ENCODE measurements at regions not wholly inside any gene's neighbourhood (a gene's known extent, or its start where the extent isn't known, plus 50 kb on each side); places are given as distances from the start of the nearest gene placed in this dataset.
A peak's percentile ranks its signal among the peaks of the same experiment; 100 is the strongest.

DNA sequence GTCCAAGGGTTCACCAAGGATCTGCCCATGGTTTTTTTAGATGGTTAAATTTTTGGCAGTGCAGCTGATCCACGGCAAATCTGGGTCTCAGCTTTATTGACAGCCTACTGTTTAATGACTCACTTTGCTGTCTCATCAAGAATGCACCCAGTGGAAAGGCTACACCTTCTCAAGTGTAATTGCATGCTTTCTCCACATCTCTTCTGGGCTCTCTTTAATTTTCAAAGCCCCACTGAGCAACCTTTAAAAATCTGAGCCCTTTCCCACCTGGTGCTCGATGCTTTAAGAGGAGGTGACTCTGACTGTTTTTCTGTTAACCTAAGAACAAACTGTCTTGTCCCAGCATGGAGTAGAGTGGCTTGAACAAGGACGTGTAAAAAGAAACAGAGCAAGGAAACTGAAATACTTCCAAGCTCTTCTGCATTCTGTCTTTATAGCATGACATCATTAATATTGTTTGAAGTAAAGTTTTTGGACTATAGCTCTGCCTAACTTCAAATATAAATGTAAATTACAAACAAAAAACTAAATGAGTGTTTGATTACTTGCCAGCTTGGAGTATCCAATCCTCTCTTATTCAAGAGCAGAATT lies 214.2 kb upstream of the KRR1 start:
- DNase-seq (no peak), ATAC-seq (ENCODE audit: poor library complexity) (no peak)
- intact Hi-C loops (cut with DNase I) = no loop called here

DNA sequence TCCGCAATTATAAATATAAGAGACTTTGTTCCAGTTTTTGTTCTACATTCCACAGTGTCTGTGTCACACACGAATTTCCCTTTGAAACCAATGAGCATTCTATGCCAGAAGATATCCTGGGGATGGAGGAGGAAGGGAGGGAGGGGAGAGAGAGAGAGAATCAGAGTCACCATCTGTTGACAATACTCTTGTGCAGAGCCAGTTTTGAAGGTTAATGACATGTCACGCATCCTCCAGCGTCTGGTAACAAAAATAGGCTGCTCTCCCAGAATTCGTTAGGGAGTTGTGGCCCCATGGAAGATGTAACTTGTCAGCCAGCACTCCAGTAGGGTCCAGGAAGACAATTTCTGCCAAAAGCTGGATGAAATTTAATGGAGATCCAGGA lies 213.5 kb upstream of the KRR1 start:
- DNase-seq = no peak
- intact Hi-C loops (cut with DNase I) = no loop called here
- ATAC-seq (ENCODE audit: poor library complexity) = peak; percentile 84

DNA sequence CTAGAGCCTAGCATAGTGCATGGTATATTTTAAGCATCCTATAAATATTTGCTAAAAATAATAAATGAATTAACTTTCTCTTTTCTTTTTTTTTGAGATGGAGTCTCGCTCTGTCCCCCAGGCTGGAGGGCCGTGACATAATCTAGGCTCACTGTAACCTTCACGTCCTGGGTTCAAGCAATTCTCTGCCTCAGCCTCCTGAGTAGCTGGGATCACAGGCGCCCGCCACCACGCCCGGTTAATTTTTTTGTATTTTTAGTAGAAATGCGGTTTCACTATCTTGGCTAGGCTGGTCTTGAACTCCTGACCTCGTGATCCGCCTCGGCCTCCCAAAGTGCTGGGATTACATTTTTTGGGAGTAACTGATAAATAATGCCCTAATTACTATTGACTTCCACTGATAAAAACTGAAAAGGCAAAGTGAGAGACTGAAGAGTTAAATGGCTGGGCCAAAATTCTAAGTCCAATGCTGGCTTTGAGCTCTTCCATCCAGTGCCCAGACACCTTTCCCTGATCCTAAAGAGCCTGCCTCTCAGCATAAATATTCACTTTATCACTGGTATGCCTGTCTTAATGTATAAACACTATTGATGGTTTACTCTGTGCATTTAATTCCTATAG lies 213.0 kb upstream of the KRR1 start:
- DNase-seq = peak; percentile 34
- ATAC-seq (ENCODE audit: poor library complexity) = no peak
- intact Hi-C loops (cut with DNase I) = no loop called here

DNA sequence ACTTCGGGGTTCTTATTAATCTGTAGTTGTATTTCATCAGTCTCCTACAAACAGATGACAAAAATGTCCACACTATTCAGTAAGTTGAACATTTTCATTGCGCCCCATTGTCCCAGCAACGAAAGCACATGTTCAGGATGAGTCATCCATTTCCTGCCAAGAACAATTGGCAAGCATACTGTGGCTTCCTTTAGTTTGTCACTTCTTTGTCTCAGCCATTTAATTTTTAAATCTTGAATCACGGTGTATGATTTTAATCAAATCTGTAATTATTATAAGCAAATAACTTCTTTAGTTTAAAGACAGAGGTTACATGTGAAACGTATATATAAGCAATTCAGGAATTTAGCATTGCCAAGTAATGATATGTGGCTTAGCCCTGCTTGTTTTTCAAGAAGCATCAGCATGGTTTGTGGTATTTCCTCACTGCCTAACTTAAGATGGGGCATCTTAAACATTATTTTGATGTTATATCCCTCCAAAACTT lies 211.3 kb upstream of the KRR1 start:
- intact Hi-C loops (cut with DNase I) = no loop called here
- DNase-seq (peak; percentile 32), ATAC-seq (ENCODE audit: poor library complexity) (peak; percentile 86)

DNA sequence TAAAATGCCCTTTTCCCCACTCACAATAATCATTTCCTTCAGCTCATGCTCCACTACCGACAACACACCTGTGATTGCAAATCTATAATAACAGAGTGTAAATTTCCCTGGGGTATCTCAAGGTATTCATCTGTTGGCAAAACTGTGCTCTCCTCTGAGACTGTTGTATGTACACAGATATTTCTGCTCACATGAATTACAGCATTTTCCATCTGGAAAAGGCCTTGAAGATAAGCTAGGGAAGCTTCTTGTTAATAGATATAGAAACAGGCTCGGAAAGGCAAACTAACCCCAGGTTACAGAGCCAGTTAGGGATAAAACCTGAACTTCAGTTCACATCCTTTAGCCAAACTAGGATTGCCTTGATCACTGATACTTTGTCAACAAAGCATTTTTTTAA lies 210.4 kb upstream of the KRR1 start:
- ATAC-seq (ENCODE audit: poor library complexity) = no peak

DNA sequence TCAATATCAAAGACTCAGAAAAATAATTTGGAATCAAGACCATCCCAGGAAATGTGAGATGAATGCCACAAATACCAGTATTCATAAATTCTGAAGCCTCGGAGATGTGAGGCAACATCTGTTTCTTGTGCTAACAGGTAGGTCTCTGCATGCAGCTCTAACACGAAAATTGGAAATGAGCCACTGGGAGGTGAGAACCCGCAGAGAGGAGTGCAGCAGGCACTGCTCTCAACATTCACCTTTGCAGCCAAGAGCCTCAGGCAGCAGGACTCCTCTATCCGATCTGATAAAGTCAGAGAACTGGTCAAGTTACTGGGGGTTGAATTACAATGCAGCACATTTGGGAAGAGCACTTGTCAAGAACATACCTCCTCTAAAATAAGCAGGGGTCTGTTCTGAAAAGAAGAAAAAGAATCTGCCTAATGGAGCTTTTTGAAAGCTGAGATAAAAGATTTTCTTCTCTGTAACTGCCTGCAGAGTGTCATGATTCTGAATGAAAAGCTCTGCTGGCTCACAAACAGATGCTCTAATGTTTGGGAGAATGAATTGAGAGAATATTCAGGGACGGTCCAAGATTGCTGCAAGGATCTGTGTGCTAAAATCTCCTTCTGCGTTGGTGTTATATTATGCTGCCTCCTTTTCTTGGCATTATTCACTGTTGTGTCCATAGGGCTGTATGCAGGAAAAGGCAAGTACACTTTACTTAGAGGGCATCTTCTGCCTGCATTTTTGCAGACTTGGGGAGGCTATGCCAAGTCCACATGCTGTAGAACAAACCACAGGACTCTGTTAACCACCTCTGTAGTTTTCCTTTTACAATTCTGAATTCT lies 209.6 kb upstream of the KRR1 start:
- peak; percentile 31 for DNase-seq
- ATAC-seq (ENCODE audit: poor library complexity) = no peak
- intact Hi-C loops (cut with DNase I) = no loop called here

More for the DNA sequence above, 210.4 kb upstream of the KRR1 start:
- intact Hi-C loops (cut with DNase I) = no loop called here
- DNase-seq = no peak

DNA sequence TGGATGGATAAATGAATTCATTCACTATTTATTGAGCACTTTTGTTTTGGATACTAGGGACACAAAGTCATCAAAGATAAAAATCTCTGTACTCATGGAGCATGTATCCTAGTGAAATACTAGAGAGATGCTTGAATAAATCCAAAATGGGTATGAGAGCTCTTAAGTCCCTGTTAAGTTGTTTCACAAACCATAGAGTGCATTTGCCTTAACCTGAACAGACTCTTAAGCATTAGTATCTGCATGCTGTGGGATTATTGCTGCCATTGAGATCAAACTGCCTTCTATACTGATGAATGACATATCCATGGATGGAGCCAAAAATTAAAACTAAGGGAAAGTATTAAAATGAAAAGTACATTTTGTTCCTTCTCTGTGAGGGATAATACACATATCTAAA lies 206.5 kb upstream of the KRR1 start:
- intact Hi-C loops (cut with DNase I) = no loop called here
- DNase-seq (no peak), ATAC-seq (ENCODE audit: poor library complexity) (no peak)

DNA sequence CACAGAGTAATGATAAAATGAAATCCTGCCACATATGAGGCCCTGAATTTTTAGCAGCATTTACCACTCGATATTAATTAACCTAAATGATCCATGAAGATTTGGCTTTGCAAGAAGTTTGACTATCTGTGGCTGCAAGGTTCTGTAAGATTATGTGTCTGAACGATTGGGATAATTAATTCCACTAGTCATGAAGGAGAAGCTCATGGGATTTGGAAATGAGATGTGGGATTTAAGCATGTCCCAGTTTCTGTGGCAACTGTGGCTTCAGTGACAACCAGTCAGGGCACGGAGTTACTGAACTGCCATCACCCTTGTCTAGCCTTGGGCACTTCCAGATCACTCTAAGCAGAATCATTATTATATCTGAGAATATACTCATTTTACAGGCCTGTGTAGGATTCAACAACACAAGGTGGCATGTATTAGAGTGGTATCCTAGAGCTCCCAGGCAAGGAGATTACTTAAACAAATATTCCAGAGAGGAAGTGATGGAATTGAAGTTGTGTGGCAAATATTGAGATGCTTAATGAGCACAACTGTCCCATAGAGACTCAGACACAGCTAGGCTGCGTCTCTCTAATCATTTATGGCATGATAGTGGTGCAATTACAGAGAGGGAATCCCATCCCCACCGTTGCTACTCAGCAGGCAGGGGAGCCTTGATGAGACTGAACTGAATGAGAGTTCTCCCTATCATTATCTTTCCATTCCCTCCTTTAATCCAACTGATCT lies 205.0 kb upstream of the KRR1 start:
- DNase-seq = no peak
- intact Hi-C loops (cut with DNase I) = no loop called here
- no peak for ATAC-seq (ENCODE audit: poor library complexity)

DNA sequence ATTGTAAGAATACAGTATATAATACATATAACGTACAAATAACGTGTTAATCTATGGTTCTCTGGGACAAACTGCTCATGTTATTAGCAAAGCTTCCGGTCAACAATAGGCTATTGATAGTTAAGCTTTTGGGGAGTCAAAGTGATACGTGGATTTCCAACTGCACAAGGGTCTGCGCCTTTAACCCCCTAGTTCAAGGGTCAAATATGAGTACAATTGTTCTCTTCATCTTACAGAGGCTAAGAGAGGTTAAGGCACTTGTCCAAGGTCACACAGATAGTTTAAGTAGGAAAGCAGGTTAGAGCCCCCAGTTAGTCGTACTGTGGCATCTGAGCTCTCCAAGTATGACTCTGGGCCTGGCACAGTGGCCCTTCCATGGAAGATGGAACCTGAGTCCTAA lies 204.3 kb upstream of the KRR1 start:
- intact Hi-C loops (cut with DNase I) = no loop called here
- no peak for DNase-seq
- no peak for ATAC-seq (ENCODE audit: poor library complexity)

DNA sequence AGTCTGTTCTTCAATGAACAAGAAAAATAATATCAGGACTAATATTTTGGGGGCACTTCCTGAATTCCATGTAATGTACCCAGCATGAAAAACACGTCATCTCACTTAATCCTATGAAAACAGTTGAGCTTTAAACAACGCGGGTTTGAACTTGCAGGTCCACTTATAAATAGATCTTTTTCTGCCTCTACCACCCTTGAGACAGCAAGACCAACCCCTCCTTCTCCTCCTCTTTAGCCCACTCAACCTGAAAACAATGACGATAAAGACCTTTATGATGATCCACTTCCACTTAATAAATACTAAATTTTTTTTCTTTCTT lies 203.9 kb upstream of the KRR1 start:
- DNase-seq (no peak), ATAC-seq (ENCODE audit: poor library complexity) (no peak)
- intact Hi-C loops (cut with DNase I) = no loop called here

DNA sequence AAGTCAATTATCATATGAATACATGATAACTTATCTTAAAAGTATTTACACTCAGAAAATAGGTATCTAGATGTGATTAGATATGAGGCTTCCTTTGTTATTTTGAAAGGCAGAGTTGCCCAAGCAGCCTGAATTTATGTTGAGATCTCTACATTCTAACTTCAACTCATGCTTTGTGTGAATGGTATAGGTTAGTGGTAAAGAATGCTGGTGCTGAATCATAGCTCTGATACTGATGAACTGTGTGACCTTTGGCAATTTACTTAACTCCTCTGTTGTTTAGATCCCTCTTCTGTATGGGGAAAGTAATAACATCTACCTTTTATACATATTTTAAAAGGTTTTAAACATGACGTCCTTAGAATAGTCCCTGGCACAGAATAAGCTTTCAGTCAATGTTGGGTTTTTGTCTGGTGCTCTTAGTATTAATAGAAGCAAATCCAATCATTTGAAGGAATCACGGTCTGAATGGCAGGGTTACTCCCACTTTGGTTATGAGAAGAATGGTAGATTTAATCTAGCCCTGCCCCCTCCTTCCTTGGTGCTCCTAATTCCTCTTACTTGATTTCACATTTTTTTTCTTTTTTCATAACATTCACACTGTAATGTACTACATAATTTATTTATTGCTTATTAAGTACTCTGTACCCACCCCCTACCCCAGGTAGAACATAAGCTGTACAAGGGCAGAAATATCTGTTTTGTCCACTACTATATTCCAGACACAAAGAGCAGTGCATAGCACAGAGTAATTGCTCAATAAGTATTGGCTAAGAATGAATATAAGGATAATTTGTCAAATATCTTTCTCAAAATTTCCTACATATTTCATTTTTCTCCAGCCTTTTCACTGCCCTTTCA lies 203.3 kb upstream of the KRR1 start:
- no peak for DNase-seq
- ATAC-seq (ENCODE audit: poor library complexity) = no peak
- intact Hi-C loops (cut with DNase I) = no loop called here

DNA sequence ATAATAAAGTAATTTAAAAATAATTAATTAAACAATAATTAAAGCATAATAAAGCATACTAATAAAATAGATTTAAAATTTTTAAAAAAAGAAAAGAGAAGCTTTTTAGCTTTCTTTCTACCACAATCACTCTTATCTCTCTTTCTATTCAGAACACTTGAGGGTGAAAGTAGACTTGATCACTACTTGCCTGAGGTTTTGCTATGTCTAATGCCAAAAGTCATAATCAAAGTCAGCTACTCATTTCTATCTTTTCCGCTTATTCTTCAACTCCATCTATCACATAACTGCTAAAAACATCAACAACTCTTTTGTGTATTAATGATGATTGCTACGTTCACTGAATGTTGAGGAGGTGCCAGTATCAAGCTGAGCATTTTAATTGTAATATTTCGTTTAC lies 202.0 kb upstream of the KRR1 start:
- no peak for ATAC-seq (ENCODE audit: poor library complexity)
- intact Hi-C loops (cut with DNase I) = no loop called here
- DNase-seq = no peak

DNA sequence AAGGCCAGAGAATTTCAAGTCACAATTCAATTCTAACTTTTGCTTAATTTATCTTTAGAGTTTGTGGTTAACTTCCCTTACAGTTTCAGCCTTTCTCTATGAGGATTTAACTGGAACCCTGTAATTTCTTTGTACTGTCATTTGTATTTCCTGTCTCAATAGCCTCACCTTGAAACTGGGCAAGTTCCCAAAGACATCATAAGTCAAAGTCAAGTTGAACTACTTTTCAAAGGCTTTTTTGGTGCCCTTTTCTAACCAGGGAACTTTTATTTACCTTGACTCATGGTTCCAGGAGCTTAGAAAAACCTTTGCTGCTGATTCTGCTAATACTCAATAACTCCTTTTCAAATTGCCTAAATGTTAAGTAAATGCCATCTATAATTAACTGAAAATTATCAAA lies 200.8 kb upstream of the KRR1 start:
- DNase-seq (no peak), ATAC-seq (ENCODE audit: poor library complexity) (no peak)
- intact Hi-C loops (cut with DNase I) = no loop called here

DNA sequence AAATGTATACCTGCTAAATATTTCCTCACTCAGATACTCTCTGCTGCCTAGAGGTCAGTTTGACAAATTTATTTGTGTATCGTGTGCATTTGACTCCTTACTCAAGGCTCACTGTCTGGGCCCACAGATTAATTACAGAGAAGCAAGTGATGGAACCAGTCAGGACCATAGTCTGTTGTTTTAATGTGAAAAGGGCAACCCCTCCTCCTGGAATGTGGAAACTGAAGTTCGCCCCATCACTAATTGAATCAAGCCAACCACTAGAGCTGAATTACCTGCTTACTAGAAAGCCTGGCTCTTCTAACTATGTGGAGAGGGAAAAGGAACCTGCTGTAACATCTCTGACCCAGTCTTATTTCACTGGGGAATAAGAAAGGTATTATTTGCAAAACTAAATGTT lies 199.9 kb upstream of the KRR1 start:
- ATAC-seq (ENCODE audit: poor library complexity) (no peak), DNase-seq (no peak)
- intact Hi-C loops (cut with DNase I) = no loop called here

DNA sequence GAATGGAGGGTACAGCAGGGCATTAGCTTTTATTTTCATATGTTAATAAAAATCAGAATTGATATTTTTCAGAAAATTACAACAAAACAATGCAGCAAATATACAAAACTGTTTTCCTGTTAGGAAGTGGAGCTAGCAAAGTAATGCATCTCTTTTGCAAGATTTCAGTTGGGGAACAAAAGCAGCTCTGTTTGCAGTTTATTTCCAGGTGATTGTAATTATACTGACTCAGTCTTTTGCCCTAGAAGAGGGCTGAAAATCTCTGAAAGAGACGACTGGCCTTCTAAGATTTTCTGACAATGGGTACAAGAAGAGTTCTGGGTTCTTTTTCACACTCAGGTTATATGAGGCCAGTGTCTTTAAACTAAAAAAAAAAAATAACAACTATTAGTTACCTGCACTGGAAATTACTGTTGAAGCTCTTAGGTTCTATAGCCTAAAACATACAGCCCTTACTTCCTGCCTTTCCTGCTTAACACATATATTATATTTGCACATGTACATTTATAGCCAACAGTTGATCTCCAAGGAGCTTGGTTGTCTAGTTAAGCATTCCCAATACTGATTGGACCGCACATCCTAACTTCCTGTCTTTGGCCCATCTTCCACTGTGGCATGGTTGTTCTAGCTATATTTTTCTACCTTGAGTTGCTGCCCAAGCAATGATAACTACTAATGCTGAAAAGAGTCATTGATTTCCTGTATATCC lies 199.1 kb upstream of the KRR1 start:
- no peak for DNase-seq
- ATAC-seq (ENCODE audit: poor library complexity) = no peak
- intact Hi-C loops (cut with DNase I) = no loop called here

DNA sequence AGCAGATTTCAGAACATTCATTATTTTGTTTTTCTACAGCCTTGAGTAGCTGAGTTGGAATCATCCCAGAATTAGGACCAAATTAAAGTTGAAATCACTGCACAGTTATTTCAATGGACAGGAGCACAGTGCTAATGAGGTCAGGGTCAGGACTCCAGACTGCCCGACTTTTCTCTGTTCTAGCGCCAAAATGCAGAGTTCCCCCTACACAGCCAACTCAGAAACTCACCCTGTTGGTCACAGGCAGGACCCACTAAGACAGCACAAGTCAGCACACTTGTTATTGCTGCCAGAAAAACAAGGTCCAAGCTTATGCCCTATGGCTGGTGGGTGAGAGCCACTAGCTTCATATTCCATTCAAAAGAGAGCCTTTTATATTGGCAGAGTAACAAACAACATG lies 198.1 kb upstream of the KRR1 start:
- DNase-seq (no peak), ATAC-seq (ENCODE audit: poor library complexity) (peak; percentile 24)
- intact Hi-C loops (cut with DNase I) = loop anchor here (10.0 kb wide), 1 partner anchor 325 kb away; the partner anchor contains the start of gene PHLDA1

DNA sequence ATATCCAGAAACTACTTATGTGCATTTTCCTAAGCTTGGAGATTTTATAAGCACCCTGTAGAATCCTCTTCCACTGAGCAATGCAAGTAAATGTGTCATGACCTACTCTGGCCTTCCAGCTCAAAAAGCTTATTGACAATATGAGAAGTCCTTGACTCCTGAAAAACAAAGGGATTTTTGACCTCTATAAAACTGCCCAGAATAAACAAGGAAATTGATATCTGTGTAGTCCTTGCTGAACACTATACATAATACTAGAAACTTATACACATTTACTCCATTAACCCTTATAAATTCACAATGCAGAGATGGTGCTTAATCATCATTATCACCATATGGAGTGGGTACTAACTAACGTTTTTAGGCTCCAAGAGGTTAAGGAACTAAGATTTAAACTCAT lies 197.4 kb upstream of the KRR1 start:
- DNase-seq (no peak), ATAC-seq (ENCODE audit: poor library complexity) (no peak)
- intact Hi-C loops (cut with DNase I) = loop anchor here (10.0 kb wide), 1 partner anchor 326 kb away; the partner anchor contains the start of gene PHLDA1

DNA sequence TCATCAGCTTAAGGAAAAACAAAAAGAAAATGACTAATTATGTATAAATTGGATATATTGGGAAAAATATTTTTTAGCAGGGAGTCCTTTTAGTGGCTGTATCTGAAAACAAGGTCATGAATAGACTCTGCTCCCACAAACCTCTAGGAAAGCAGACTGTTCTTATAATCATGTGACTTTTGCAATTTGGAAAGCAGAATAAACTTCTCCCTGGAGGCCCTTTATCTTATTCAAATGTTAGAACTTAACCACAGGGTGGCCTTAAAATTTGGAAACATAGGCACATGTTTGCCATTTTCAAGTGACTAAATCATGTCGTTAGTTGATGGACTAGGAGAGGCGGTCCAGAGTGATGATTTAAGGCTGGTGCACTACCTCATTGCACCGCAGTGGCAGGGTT lies 196.6 kb upstream of the KRR1 start:
- intact Hi-C loops (cut with DNase I) = loop anchor here (10.0 kb wide), 1 partner anchor 327 kb away; the partner anchor contains the start of gene PHLDA1
- no peak for ATAC-seq (ENCODE audit: poor library complexity)
- no peak for DNase-seq
